GM18951 (cell line): ENCODE measurements at regions not wholly inside any gene's neighbourhood (a gene's known extent, or its start where the extent isn't known, plus 50 kb on each side); places are given as distances from the start of the nearest gene placed in this dataset.

Experiments
- POLR2A ChIP-seq: IDR thresholded peaks from 4 replicates; pipeline ENCODE4 v1.6.1; 2011; ENCODE audit warnings: mild to moderate bottlenecking; ENCODE audit not compliant: insufficient read length, insufficient read depth; ENCODE audit errors: extremely low read depth
- in situ Hi-C: fragments of 300-500 bp; cut with MboI; formaldehyde crosslinking; loops from one replicate; pipeline ENCODE4 v1.12.0; 2022; ENCODE audit warnings: low sequenced_read_pairs, mixed read lengths, inconsistent platforms; ENCODE audit not compliant: unreplicated experiment

DNA sequence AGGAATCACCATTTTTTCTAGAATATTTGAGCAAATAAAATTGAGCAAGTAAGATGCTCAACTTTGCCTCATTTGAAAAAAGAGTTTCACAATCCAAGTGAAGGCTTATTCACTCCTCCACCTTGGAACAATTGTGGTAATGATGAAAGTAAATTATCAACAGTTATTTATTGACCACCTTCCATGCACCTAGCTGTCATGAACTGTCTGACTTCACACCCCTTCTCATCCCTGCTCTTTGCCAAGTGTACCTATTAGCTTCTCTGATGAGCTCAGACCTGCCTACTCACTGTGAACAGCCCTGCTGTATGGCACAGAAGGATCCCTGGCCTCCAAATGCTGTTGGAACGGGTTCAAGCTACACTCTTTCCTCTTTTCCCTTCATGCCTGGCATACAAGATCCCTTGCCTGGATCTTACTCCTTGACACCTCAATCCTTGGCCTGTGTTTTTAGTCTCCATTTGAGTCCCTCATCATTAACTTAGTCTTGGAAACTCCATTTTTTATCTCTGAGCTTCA lies 99.0 kb upstream of the PREP start:
- TF ChIP-seq POLR2A: no peak
- in situ Hi-C loops: no loop called here

DNA sequence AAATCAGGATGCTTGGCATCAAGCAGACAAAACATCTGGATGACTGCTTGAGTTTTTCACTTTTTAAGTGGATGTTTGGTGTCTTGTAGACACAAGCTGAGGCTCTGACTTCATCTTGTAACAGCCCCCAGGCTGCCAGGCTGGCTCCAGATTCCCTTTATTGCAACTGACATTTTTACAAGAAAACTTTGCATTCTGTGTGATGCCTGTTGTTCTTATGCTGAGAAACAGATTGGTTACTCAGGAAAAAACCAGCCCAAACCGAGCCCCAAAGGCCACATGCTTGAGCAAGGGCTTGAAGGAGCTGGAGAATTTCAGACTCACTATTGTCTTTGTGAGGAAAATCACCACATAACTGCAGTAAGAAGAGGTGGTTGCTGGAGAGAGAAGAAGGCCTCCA lies 98.4 kb upstream of the PREP start:
- no peak for TF ChIP-seq POLR2A
- in situ Hi-C loops: no loop called here

DNA sequence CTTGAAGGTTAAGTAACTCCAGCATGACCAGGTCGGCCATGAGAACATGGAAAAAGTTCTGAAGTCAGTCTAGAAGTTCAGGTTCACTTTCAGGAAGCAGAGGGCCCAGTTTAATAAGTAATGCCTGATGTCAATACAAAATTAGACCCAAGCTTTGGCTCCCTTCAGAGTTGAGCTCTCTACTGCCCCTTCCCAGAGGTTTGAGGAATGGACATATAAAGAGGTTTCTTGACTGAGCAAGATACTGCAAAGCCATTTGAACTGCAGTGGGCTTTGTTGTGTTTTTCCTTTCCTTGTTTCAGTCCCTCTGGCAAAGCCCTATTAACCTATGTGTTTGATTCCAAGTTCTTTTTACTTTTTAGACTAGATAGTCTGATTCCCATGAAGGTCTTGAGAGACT lies 97.8 kb upstream of the PREP start:
- in situ Hi-C loops: no loop called here
- TF ChIP-seq POLR2A: no peak

DNA sequence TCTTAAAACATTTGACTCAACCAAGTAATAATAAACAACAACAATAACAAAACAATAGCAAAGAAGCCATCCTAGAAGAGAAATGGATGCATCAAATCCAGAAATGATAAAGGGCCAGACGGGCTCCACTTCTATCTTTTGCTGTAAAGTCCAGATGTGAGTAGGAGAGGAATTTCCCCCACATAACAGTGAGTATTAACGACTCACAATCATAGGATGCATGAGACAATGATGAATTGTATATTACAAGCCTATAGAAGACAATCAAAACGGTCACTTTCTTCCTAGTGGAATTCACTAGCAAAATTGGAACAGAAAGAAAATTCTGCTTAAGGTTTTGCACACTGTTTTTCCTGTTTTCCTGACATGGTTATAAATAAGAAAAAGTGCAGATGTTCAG lies 97.0 kb upstream of the PREP start:
- TF ChIP-seq POLR2A: no peak
- in situ Hi-C loops: loop anchor here (25.0 kb wide), 2 partner anchors 237 to 712 kb away; no protein-coding TSS in a partner anchor

DNA sequence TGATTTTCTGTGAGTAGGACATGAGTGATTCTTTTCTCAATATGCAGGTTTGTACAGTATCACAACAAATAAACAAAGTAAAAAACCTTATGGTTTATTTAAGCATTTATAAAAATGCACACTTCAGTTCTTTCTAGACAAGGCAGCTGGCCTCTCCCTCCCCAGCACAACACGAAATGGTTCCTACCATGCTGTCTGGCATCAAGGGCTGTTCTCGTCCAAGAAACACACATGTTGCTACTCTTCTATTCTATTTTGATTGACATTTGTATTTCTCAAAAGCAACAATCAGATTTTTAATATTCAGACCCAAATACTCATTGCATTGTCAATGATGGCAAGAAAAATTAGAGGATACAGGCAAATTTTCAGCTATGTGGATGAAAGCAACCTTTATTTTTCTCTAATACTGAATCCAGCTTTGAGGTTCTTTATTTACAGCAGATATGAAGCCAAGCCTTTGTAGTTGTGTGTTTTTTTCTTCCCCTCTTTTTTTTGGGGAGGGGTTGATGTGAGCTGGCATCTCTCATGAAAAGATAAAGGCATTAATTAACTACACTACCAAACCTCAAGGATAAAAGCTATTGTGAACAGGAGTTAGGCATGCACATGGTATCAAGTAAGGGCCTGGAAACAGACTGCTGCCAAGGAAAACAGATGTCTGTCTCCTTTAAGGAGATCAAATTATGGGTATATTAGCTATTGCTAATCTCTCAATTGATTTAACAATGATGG lies 96.4 kb upstream of the PREP start:
- in situ Hi-C loops: loop anchor here (25.0 kb wide), 2 partner anchors 238 to 713 kb away; no protein-coding TSS in a partner anchor
- no peak for TF ChIP-seq POLR2A

DNA sequence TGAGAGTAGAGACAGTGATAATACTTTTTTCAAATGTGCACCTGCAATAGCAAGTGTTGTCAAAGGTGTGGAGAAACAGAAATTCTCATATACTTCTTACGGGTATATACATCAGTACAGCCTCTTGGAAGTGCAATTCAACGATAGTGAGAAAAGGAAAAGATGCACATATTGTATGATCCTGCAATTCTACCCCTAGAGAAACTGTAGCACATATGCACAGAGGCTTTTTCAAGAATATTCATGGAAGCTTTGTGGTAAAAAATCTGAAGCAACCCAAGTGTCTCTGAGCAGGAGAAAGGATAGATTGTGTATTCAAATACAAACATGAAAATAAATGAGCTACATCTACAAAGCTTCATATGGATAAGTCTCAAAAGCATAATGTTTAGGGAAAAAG lies 94.7 kb upstream of the PREP start:
- in situ Hi-C loops: loop anchor here (25.0 kb wide), 2 partner anchors 240 to 715 kb away; no protein-coding TSS in a partner anchor
- no peak for TF ChIP-seq POLR2A

DNA sequence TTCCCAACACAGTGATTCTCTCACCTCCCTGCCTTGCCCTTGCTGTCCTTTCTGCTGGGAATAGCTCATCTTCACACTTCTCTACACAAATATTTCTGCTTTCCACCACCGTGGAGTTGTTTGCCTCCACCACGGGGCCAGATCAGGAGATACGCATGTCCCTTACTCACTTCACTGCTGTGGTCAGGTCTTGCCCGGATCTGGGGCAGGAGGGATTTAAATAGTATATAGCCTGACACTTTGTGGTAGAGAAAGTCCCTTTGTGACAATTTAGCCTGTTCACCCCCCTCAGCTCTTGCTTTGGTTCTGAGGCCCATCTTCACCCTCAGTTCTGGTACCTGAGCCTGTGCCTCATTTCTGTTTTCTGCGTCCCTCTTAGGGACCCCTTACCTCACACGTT lies 92.6 kb upstream of the PREP start:
- TF ChIP-seq POLR2A: no peak
- in situ Hi-C loops: loop anchor here (25.0 kb wide), 2 partner anchors 242 to 717 kb away; no protein-coding TSS in a partner anchor

DNA sequence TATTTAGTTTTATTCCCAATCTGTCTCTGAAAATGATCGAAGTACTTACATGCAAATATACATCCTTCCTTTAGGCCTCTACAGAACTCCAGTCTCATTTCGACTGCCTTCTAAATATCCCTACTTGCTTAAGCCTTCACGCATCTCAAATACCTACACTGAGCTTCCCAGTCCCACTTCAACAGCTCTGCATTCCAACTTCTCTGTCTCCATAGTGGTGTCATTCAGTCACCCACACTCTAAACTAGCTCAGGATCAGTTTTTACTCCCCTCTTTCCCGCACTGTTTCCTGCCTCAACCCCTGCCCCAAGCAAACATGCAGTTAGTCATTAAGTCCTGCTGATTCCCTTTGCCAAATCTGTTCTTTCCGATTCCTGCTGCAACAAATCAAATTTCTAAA lies 91.8 kb upstream of the PREP start:
- in situ Hi-C loops: loop anchor here (25.0 kb wide), 2 partner anchors 243 to 718 kb away; no protein-coding TSS in a partner anchor
- TF ChIP-seq POLR2A: no peak

DNA sequence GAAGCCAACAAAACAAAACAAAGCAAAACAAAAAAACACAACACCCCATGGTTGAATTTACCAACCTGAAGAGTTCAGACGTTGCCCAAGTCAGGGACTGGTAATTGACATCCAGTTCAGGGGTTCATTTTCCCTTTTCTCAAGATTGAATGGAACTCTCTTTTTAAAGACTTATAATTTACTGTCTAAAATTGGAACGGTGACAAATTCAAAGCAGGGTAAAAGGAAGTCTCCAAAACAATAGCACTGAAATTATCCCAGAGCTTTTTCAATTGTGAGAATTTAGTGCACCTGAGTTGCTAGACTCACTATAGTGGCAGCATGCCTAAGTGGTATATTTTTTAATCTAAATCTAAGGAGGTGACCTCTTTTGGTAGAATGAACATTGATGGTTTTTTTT lies 90.9 kb upstream of the PREP start:
- TF ChIP-seq POLR2A: no peak
- in situ Hi-C loops: loop anchor here (25.0 kb wide), 2 partner anchors 244 to 719 kb away; no protein-coding TSS in a partner anchor

DNA sequence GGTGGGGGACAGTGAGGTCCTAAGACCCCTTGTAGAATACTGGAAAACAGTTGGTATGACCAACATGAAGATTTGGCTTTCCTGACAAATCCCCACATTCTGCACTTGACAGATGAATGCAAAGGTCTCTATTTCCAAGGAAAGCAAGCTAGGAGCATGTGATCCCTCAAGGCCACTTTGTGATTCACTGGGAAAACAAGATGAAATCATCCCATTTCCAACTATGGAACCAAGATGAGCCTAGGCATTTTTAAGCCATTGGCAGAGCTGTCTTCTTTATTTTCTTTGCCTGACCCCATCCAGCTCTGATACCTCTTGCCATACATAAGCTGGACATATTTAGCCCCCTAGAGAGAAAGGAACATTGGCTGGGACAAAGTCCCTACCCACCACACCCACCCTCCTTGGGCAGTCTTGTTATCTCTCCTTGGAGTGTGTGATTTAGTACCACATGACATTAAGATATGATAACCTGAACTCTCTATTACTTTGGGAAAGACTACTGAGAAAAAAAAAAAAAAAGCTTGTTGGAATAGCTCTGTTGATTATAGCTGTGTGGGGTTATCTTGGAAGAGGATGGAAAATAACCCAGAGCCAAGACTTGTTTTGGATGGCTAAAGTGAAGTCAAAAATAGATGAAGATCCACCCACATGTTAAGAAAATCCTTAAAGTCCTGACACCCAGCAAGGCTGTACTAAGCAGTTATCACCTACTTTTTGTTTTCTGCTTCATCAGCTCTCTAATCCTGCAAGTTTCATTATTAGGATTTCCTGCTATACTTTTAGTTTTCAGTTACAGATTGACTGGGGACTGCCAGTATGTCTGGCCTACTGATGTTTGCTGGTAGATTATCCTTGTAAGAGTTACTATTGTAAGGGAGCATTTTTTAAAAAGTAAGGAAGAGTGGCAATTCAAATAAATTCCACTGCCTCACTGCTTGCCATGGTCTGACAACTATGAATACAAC lies 90.1 kb upstream of the PREP start:
- in situ Hi-C loops: loop anchor here (25.0 kb wide), 2 partner anchors 244 to 719 kb away; no protein-coding TSS in a partner anchor
- no peak for TF ChIP-seq POLR2A

DNA sequence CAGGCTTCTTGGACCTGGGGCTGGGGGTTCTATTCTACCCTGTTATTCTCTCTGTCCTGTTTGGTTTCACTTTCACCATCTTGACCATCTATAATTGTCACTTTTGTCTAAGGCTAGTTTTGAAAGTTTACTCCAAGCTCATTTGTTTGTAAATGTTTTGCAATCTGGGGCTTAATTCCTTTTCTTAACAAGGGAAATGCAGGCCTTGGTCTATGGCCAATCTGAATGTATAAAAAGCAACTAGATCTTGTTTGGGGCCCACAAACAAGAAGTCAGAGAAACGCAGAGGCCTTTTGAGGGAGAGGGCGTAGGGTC lies 86.3 kb upstream of the PREP start:
- TF ChIP-seq POLR2A: no peak
- in situ Hi-C loops: loop anchor here (5.0 to 25.0 kb wide), 3 partner anchors 62 to 723 kb away; no protein-coding TSS in a partner anchor

DNA sequence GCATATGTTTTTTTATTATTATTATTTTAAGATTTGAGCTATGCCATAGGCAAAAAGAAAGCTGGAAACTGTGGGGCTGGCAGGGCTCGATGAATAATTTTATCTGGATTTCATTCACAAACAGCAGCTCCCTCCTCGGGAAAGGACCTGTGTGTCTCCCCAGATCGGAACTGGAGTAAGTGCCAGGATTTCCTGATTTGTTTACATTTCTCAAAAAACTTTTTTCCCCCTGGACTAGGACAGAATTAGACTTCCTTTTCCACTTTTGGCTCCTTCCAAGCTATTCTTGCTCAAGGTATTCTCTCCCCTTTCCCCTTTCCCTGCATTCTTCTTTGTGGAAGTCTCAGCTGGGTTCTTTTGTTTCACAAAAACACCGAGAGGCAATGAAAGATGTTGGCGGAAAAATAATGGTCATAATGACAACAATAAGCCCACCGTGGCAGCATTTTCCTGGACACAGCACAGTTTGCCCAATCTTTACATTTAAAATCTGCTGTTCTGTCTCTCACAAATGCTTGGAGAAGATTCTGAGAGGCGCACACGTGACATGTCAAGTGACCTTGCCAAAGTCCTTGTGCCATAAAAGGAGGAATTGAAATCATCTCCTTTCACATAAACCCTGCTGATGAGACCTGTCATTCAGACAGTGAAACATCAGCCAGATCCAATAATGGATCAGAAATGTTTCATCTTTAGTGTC lies 85.8 kb upstream of the PREP start:
- in situ Hi-C loops: loop anchor here (5.0 to 25.0 kb wide), 3 partner anchors 61 to 724 kb away; no protein-coding TSS in a partner anchor

More for the DNA sequence above, 85.8 kb upstream of the PREP start:
- TF ChIP-seq POLR2A: no peak
